HG03135 (cell line): ENCODE measurements at regions not wholly inside any gene's neighbourhood (a gene's known extent, or its start where the extent isn't known, plus 50 kb on each side); places are given as distances from the start of the nearest gene placed in this dataset.
A peak's percentile ranks its signal among the peaks of the same experiment; 100 is the strongest.

Experiments used
- ATAC-seq: cut with Tn5 transposase; IDR thresholded peaks from one replicate; pipeline ENCODE4 v1.9.1; 2021; ENCODE audit warnings: mild to moderate bottlenecking, moderate library complexity; ENCODE audit not compliant: unreplicated experiment

DNA sequence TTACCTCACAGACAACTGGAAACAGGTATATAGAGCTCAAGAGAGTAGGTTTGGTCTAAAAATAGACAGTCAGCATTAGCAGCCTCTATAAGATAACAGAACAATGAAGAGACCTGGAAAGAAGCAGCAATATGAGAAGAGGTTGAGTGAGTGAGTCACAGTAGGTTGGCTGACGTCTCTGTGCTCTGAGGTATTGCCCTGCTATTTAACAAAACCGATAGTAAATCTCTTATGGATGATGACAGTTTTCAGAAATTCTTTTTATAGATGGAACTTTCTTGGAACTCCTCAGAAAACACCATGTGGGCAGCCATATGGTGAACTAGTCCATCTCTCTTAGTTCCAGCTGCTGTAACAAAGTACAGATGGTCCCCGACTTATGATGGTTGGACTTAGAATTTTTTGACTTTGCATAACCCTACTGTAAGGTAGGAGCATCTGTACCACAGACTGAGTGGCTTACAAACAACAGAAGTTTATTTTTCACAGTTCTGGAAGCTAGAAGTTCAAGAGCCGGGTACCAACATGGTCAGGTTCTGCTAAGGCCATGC lies 123.5 kb downstream of the MBD2 start:
- no peak for ATAC-seq

DNA sequence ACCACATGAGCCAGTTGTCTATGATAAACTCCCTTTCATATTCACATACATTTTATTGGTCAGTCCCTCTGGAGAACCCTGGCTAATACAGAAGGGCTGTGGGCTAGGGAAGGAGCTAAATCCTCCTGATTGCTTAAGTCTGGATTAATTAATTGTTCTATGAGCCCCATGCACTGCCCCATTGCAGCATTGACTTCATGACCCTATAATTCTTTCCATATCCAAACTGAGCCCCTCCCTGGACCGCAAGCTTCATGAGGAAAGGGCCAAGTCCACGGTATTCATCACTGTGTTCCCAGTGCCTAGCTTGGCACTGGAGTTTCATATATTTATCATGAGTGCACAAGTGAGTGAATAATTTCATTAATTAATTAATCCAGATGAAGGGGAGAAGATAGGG lies 124.0 kb downstream of the MBD2 start:
- no peak for ATAC-seq

DNA sequence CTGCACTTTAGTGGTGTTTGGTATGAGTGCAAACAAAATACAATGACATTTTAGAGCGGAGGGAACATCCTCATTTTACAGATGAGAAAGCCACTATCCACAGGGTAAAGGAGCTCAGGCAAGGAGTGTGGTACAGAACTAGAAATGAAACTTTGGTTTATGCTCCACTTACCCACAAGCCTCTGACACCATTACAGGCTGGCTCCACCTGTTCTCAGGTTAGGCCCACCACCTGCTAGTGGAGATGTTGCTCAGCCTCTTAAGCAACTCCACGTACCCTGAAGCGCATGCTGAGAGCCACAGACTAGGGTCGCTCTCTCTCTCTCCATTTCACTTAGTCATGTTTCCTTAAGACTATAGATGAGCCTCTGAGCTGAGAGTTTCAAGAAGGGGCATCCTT lies 130.0 kb downstream of the MBD2 start:
- peak; percentile 60 for ATAC-seq

DNA sequence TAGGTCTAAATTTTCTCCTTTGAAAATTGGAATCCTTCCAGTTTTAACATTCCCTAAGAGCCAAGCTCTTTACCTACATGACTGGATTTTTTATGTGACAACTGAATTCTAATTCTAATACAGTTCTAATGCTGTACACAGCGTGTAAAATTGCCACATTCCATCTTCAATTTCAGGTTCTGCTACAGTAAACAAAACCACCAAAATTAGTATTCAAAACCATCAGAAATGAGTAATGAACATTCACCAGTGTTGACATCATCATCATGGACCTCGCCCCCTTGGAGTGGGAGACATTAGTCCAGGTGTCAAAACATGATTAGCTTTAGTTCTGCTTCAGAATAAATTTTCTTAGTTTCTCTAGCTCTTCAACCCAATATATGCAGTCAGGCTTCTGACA lies 133.6 kb downstream of the MBD2 start:
- ATAC-seq = no peak

DNA sequence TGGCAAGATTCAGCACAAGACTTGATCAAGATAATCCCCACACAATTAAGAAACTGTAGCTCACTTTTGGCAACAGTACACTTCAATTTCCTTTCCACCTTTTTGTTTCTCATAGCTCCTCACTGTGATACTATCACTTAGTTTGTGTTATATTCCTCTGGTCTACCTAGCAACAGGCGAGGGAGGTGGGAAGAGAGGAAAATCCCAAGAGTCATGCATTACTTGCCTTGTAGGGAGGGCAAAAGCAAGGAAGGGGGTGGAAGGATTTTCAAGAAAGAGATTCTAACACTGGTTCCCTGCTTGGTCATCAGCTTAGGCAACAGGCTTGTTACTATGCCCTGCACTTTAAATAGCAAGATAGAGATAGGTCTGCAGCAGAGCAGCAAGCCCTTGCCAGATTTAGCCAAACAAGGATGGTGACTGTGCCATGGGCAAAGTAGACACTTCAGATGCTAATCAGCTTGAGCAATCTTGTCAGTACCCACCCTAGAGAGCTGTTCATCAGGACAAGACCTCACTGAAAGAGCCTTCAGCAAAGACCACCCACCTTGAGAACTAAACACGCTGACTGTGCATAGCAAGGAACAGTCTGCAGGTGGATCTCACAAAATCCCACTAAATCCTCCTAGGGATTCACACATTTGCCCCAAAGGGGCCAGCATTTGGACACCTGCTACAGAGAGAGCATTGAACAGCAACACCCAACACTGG lies 134.6 kb downstream of the MBD2 start:
- ATAC-seq = no peak

DNA sequence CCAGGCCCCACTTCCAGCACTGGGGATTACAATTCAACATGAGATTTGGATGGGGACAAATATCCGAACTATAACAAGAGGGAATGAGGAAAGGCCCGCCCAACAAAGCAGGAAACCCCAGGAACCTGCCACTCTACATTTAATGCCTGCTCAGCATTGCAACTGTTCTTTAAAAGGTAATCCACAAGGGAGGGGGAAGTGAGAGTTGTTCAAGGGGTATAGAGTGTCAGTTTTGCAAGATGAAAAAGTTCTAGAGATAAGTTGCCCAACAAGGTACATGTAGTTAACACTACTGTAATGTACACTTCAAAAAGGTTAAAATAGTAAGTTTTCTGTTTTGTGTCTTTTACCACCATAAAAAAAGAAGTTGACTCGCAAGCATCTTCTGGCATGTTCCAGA lies 137.6 kb downstream of the MBD2 start:
- ATAC-seq = no peak

DNA sequence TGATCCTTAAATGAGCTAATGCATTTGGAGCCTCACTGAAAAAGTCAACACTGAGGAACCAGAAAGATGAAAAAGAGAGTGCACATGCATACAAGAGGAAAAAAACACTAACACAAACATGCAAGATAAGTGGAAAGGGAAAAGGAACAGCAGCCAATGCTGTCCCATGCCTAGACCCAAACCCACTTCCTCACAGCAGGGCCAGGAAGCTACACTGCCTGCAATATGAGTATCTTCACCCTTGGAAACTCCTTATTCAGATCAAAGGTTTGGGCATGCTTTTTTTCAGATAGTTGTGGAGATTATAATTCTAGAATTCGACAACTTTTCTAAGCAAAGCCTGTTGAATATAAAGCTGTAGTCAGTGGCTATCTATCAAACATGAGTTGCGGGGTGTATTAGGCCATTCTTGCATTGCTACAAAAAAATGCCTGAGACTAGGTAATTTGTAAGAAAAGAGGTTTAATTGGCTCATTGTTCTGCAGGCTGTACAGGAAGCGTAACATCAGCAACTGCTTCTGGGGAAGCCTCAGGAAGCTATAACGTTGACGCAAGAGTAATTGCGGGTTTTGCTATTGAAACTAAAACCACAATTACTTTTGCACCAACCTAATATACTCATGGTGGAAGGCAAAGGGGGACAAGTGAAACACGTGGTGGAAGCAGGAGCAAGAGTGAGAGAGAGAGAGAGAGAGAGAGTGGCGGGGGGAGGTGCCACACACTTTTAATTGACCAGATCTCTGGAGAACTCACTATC lies 138.2 kb downstream of the MBD2 start:
- peak; percentile 78 for ATAC-seq

DNA sequence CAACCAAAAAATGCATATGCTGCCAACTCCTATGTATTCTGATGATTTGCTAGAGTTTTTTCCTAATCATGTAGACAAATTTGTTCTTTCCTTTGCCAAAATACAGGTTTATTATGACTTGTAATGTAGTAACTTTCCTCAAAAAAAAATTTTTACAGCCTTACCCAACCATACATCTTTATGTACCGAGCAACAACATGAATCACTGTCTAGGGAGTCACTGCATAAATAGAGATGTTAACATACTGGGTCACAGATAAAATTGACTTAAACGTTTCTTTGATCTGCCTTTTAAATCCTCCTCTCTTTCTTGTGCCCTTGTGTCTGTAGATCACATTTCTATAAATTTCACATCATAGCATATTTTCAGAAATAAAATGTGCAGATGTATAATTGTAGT lies 143.6 kb downstream of the MBD2 start:
- no peak for ATAC-seq

DNA sequence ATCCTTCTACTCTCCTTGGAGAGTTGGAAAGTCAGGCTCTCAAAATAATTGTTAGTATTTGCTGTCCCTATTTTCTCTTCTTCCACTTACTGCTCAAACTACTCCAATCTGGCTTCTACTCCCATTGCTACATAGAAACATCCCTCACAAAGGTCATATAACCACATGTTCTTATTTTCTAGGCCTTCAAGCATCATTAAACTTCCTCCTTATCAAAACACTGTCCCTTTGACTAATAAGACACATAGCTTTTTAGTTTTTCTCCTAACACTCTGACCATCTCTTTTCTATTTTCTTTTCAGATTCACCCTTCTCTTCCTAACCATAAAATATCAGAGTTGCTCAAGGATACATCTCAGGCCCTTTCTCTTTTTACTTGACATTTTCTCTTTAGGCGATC lies 148.3 kb downstream of the MBD2 start:
- no peak for ATAC-seq

DNA sequence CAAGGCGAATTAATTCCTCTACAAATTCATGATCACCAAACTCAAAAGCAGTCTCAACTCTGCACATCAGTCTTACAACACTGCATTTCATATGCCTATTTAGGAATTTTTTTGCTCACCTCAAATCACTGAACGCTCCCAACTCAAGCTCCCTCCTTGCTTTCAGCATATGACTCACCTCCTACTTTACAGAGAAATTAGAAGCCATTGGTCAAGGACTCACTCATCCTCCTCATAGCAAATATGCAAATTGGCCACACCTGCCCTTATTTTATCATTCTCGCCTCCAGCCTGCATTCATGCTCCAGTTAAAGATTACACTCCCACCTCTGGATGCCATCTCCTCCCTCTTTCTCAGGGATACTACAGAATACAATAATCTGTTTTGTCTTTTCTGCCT lies 148.8 kb downstream of the MBD2 start:
- no peak for ATAC-seq

DNA sequence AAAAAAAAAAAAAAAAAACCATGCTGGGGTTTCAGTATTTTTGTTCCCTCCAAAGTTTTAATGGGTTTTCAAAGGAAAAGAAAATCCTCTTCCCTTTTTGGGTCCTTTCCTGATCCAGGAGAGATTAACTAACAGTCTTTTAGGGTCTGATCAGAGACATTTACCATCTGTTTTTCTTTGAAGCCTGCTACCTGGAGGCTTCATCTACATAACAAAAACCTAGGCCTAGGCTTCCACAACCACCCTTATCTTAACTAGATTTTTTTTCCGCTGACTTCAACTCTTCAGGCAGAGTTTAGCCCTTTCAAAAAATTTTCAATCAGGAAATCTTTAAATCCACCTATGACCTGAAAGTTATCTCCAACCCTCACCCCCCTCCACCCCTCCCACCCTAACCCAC lies 154.7 kb downstream of the MBD2 start:
- ATAC-seq = no peak

DNA sequence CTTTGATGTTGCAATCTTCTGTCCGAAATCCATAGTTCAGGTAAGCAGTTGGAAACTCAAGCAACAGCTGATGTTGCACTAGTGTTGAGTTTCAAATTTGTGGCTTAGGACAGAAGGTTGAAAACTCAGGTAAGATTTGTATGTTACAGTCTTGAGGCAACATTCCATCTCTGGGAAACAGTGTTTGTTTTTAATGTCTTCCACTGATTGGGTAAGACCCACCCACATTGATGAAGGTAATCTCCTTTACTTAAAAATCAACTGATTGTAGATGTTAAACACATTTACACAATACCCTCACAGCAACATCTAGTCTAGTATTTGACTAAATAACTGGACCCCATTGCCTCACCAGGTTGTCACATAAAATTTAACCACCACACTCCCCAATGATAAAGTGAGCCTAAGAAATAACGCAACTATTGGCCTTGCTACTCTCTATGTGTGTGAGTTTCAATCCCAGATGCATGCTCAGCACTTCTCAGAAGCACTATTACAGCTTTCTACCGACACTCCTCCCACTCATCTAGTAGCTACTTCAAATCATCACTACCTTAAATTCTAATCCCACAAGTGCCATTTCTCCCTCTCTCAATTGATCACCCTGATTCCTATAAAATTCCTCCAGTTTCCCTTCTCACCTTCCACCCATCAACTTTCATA lies 164.0 kb downstream of the MBD2 start:
- ATAC-seq = no peak

DNA sequence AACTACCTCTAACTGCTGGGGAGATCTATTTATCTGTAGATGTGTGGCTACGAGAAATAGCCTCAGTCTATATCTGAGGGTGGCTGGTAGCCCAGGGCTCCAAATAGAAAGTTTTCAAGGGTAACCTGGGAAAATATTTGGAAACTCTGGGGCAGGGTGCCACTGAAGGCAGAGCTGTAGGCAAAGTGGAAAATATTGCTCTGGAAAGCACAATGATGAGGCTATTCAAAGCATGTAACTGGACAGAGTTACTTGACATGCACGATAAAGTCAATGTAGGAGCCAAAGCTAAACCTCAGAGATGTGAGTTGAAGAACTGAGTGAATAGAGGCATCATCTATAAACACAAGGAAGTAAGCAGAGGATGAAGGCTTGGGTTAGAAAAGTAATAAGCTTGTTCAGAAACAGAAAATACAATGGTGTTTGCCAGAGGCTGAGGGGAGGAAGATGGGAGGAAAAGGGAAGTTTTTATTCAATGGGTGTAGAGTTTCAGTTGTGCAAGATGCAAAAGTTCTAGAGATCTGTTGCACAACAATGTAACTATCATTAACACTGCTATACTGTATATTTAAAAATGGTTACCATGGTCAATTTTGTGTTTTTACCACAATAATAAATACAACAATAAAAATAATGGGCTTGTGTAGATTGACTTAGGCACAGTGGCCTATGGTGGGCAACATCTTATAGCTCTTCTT lies 171.6 kb downstream of the MBD2 start:
- no peak for ATAC-seq

DNA sequence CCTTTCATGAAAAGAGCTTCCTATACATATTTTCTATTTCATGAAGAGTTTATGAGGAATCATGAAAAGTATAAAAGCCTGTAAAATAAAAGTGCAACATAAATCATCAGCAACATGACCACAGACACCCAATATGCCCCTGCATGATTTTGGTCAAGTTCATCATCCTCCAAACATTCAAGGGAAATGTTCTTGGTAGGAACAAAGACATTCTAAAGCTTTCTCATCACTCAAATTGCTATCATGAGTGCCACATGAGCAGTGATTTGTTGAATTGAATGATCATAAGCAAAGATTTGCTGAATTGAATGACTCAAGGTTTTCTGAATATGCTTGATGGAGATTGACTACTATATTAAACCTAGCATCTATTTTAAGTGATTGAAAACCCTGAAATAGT lies 172.2 kb downstream of the MBD2 start:
- no peak for ATAC-seq

DNA sequence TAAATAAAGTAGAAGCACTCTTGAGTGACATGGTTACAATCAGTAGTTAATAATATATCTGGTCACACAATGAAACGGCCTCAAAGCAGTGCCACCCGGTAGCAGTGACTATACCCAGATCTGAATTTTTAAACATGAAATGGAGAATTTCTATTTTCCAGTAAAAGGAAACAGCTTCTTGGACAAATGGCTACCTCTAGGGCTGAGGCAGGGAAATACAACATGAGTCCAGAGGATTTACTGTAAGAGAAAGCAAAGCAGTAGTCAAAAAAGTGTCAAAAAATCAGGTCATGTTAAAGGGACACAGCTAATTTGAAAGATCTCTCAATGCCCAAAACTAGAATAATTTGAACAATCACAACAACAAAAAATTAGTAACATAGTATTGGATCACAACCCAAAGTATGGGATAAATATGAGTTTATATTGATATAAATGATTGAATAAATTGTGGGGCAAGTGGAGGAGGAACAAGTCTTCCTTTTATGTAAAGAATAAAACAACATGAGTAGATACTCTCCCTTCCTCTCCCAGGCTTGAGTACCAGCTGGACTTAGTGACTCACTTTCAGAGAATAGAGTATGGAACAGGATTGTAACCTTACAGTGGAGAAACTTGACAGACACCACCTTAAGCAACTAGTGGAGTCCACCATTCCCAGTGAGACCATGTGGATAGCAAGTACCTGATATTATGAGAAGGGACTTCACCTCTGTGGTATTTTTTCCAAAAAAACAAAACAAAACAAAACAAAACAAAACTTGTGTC lies 180.8 kb downstream of the MBD2 start:
- no peak for ATAC-seq

DNA sequence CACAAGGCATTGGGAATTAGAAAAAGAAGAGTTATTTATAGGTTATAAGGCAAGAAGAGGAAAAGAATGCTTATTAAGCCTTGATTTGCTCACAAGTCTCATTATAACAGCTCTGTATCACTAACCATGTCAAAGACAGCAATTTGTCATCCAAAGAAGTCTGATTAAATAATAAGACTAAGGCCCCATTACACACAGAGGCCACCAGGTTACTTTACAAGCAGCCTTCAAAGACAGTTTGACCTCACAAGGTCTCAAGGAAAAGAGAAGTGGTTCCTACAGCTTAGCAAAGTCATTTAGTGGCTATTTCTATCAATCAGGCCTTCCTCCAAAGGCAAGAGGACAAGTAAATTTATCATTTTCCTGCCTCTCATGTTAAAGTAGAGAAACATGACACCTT lies 188.5 kb downstream of the MBD2 start:
- ATAC-seq = no peak

DNA sequence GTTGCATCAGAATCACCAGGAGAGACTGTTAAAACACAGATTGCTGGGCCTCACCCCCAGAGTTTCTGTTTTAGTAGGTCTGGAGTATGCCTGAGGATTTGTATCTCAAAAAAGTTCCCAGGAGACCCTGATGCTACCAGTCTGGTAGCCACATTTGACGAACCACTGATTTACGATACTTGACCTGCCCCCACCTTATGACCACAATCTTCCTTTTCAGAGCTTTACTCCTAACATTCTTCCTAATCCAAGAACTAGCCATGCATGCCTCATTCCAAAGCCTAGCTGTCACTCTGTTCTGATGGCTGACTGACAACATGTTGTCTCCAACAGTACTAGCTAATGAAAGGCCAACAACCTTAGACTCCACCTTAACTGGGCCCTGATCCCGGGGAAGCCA lies 191.4 kb downstream of the MBD2 start:
- ATAC-seq = no peak

DNA sequence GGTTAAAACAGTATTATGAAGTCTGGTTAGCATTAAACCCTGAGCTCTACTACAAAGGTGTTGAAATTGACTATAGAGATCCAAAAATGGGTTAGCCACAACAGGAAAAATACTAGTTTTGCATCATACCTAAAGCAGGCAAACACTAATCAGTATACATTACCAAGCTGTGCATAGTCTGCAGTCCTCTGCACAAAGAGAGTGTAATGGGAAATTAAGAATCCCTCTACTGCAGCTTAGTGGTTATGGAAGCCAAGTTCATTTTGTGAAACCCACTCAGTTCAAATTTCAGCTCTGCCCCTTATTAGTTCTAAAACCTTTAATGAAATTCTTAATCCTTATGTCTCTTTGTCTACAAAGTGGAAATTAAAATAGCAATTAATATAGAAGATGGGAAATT lies 192.1 kb downstream of the MBD2 start:
- no peak for ATAC-seq

DNA sequence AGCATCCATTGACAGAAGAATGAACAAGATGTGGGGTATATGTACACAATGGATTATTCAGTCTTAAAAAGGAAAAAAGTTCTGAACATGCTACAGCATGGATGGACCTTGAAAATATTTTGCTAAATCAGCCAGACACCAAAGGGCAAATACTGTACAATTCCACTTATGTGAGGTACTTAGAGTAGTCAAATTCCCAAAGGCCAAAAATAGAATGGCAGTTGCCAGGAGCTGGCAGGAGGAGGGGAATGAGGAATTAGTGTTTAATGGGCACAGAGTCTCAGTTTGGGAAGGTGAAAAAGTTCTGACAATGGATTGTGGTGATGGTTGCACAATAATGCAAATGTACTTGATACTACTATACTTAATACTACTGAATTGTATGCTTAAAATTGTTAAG lies 193.2 kb downstream of the MBD2 start:
- ATAC-seq = no peak

DNA sequence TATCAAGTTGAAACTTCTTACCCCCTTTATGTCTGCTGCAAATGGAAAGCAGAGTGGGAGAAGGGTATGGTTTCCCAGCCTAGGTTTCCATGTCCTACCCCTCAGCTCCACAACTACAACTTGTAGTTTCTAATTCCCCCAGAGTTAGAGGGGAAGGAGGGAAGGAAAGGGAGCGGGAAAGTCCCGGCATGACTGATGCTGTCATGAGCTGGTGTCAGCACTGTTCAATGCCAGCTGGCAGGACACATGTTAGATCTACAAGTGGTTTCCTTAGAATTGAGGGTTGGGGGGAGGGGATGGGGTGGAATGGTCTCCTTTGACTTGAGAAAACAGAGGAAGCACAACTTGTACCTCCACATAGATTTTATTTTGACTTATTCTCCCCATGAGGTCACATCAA lies 194.0 kb downstream of the MBD2 start:
- no peak for ATAC-seq

DNA sequence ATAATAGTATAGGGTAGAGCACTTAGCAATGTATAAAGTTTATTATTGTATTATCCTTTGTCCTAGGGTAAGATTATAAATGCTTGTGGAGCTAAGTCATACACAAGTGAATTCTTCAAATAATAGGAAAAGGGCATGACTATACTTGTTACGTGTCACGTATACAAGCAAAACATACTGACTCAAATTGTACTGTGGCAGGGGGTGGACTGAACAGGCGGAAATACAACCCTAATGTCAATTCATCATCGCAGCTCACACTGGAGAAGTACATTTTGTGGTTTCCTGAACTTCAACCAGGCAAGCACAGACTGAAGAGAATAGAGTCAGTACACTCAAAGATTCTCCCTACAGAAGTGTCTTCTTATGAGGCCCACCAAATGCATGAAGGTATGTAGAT lies 201.0 kb downstream of the MBD2 start:
- ATAC-seq = no peak
